GM23248 (cell line): ENCODE measurements at regions not wholly inside any gene's neighbourhood (a gene's known extent, or its start where the extent isn't known, plus 50 kb on each side); places are given as distances from the start of the nearest gene placed in this dataset.
A peak's percentile ranks its signal among the peaks of the same experiment; 100 is the strongest.

Experiments used
- DNase-seq: peaks from one replicate; pipeline ENCODE4 v3.0.0-alpha.2; 2015
- H2AFZ ChIP-seq: fragments of 200-600 bp; sonication (generic); 2 replicates; pipeline ENCODE4 v1.6.1; 2016; ENCODE audit warnings: antibody characterized with exemption
- H3F3A ChIP-seq: fragments of 200-600 bp; sonication (generic); 2 replicates; pipeline ENCODE4 v1.6.1; 2016; ENCODE audit warnings: mild to moderate bottlenecking, antibody characterized with exemption, mixed run types; ENCODE audit not compliant: insufficient read depth
- H3K27ac ChIP-seq: fragments of 200-600 bp; sonication (generic); 2 replicates; pipeline ENCODE4 v1.5.1; 2016; ENCODE audit warnings: mild to moderate bottlenecking
- H3K27me3 ChIP-seq: fragments of 200-600 bp; sonication (generic); replicated peaks from 2 replicates; pipeline ENCODE4 v1.6.1; 2016; ENCODE audit warnings: mild to moderate bottlenecking; ENCODE audit not compliant: insufficient read depth
- H3K36me3 ChIP-seq: fragments of 200-600 bp; sonication (generic); 2 replicates; pipeline ENCODE4 v1.6.1; 2016; ENCODE audit warnings: low read depth, mild to moderate bottlenecking
- H3K4me1 ChIP-seq: fragments of 200-600 bp; sonication (generic); 2 replicates; pipeline ENCODE4 v1.6.1; 2016; ENCODE audit warnings: mild to moderate bottlenecking; ENCODE audit not compliant: insufficient read depth
- H3K4me2 ChIP-seq: fragments of 200-600 bp; sonication (generic); one replicate; pipeline ENCODE4 v1.6.1; 2016; ENCODE audit warnings: mild to moderate bottlenecking; ENCODE audit not compliant: unreplicated experiment
- H3K4me3 ChIP-seq: fragments of 200-600 bp; sonication (generic); 2 replicates; pipeline ENCODE4 v1.5.1; 2016; ENCODE audit warnings: mild to moderate bottlenecking
- H3K79me2 ChIP-seq: fragments of 200-600 bp; sonication (generic); 2 replicates; pipeline ENCODE4 v1.6.1; 2016; ENCODE audit warnings: mild to moderate bottlenecking; ENCODE audit not compliant: insufficient read depth
- H3K9ac ChIP-seq: fragments of 200-600 bp; sonication (generic); 2 replicates; pipeline ENCODE4 v1.6.1; 2016; ENCODE audit warnings: mild to moderate bottlenecking
- H3K9me2 ChIP-seq: fragments of 200-600 bp; sonication (generic); 2 replicates; pipeline ENCODE4 v1.6.1; 2016; ENCODE audit warnings: mixed run types, mild to moderate bottlenecking, moderate library complexity; ENCODE audit not compliant: insufficient read depth
- H3K9me3 ChIP-seq: fragments of 200-600 bp; sonication (generic); one replicate; pipeline ENCODE4 v1.6.1; 2017; ENCODE audit warnings: low read depth
- H4K20me1 ChIP-seq: fragments of 200-600 bp; sonication (generic); 2 replicates; pipeline ENCODE4 v1.6.0; 2016; ENCODE audit not compliant: insufficient read depth
- EZH2 ChIP-seq: fragments of 200-600 bp; sonication (generic); IDR thresholded peaks from 2 replicates; pipeline ENCODE4 v1.6.1; 2018; ENCODE audit warnings: antibody characterized with exemption, mild to moderate bottlenecking; ENCODE audit not compliant: insufficient read depth, poor library complexity, severe bottlenecking
- EZH2phosphoT487 ChIP-seq: fragments of 200-600 bp; sonication (generic); IDR thresholded peaks from 2 replicates; pipeline ENCODE4 v1.6.1; 2018; ENCODE audit warnings: antibody characterized with exemption, moderate library complexity, mild to moderate bottlenecking, low read depth; ENCODE audit not compliant: insufficient read depth
- WGBS, 2 experiments: methylation state at CpG; one replicate each; pipeline ENCODE4 v1.1.6; 2015 to 2017; ENCODE audit warnings: low lambda C conversion rate in 2 of 2, low coverage in 1 of 2; ENCODE audit errors: missing lambda C conversion rate in 2 of 2; 5-methylcytosine and 5-hydroxymethylcytosine counted together
- in situ Hi-C: fragments of 300-500 bp; cut with MboI; formaldehyde crosslinking; loops from 2 replicates; pipeline ENCODE4 v1.15.0; 2020

GRCh38 chr12:68445824-68446223 lies 113.7 kb upstream of the MDM1 start:
- no peak overlapping the region for H2AFZ ChIP-seq

GRCh38 chr12:68446384-68446783 lies 114.2 kb upstream of the MDM1 start:
- Histone ChIP-seq H4K20me1 (no peaks in the 10 kb centered on the region), H3K27me3 (no peaks in the 10 kb centered on the region), H2AFZ (no peak overlapping the region), H3K4me3 (no peak overlapping the region), H3K9me2 (no peaks in the 10 kb centered on the region), H3K4me2 (no peak overlapping the region), H3K27ac (no peak overlapping the region), H3K9ac (no peak overlapping the region), H3K36me3 (no peaks in the 10 kb centered on the region), H3F3A (peaks cover 10% of the 10 kb centered on the region), H3K79me2 (no peaks in the 10 kb centered on the region), H3K9me3 (no peaks in the 10 kb centered on the region), H3K4me1 (peaks cover 10% of the 10 kb centered on the region)
- DNase-seq = no peak
- TF ChIP-seq EZH2 = no peak
- TF ChIP-seq EZH2phosphoT487 = no peak
- 76 to 83% methylated on average over 1 of the region's 1 CpG for whole genome bisulfite sequencing, 2 experiments
- in situ Hi-C loops = no loop called here

More at GRCh38 chr12:68445824-68446223, 113.7 kb upstream of the MDM1 start:
- Histone ChIP-seq H3F3A (peaks cover 5% of the 10 kb centered on the region), H3K27me3 (no peaks in the 10 kb centered on the region), H3K4me2 (no peak overlapping the region), H3K4me3 (no peak overlapping the region), H3K36me3 (no peaks in the 10 kb centered on the region), H3K9ac (no peak overlapping the region), H3K9me3 (no peaks in the 10 kb centered on the region), H3K79me2 (no peaks in the 10 kb centered on the region), H4K20me1 (no peaks in the 10 kb centered on the region), H3K9me2 (no peaks in the 10 kb centered on the region), H3K4me1 (peaks cover 4% of the 10 kb centered on the region), H3K27ac (no peak overlapping the region)
- DNase-seq = no peak
- 8% methylated on average over 1 of the region's 1 CpG for WGBS, 2 experiments
- in situ Hi-C loops = no loop called here
- no peak for TF ChIP-seq EZH2phosphoT487
- no peak for TF ChIP-seq EZH2

GRCh38 chr12:68446901-68447796 lies 115.0 kb upstream of the MDM1 start:
- peaks cover 18% of the 10 kb centered on the region for H3F3A ChIP-seq
- H3K27me3 ChIP-seq = no peaks in the 10 kb centered on the region
- H3K36me3 ChIP-seq = no peaks in the 10 kb centered on the region
- H3K27ac ChIP-seq = no peak overlapping the region
- WGBS, 2 experiments = 67 to 70% methylated on average over 7 of the region's 7 CpGs
- H3K4me3 ChIP-seq = no peak overlapping the region
- no peaks in the 10 kb centered on the region for H3K79me2 ChIP-seq
- no peaks in the 10 kb centered on the region for H3K9me3 ChIP-seq
- no peaks in the 10 kb centered on the region for H4K20me1 ChIP-seq
- in situ Hi-C loops = no loop called here
- no peak overlapping the region for H2AFZ ChIP-seq
- peak; percentile 35 for DNase-seq
- peaks cover 18% of the 10 kb centered on the region for H3K4me1 ChIP-seq
- TF ChIP-seq EZH2phosphoT487 (no peak), EZH2 (no peak)
- no peak overlapping the region for H3K9ac ChIP-seq
- no peaks in the 10 kb centered on the region for H3K9me2 ChIP-seq
- H3K4me2 ChIP-seq = no peak overlapping the region

- WGBS, 2 experiments = 63 to 77% methylated on average over 2 of the region's 2 CpGs
- in situ Hi-C loops = no loop called here
- no peak for TF ChIP-seq EZH2phosphoT487
- no peak for TF ChIP-seq EZH2
These were observed 115.7 kb upstream of the MDM1 start for GRCh38 chr12:68447797-68448260.

More at GRCh38 chr12:68447797-68448260, 115.7 kb upstream of the MDM1 start:
- H3K36me3 ChIP-seq = no peaks in the 10 kb centered on the region
- H2AFZ ChIP-seq = no peak overlapping the region
- H3K9me3 ChIP-seq = no peaks in the 10 kb centered on the region
- no peak overlapping the region for H3K27ac ChIP-seq
- no peak overlapping the region for H3K4me3 ChIP-seq
- H3K27me3 ChIP-seq = no peaks in the 10 kb centered on the region
- H3K79me2 ChIP-seq = no peaks in the 10 kb centered on the region
- no peak overlapping the region for H3K9ac ChIP-seq
- peaks cover 25% of the 10 kb centered on the region for H3F3A ChIP-seq
- DNase-seq = no peak
- H3K4me1 ChIP-seq = peaks cover 22% of the 10 kb centered on the region
- no peak overlapping the region for H3K4me2 ChIP-seq
- no peaks in the 10 kb centered on the region for H3K9me2 ChIP-seq
- no peaks in the 10 kb centered on the region for H4K20me1 ChIP-seq
